HG02678 (cell line): ENCODE measurements at regions not wholly inside any gene's neighbourhood (a gene's known extent, or its start where the extent isn't known, plus 50 kb on each side); places are given as distances from the start of the nearest gene placed in this dataset.

Experiments used
- ATAC-seq: cut with Tn5 transposase; IDR thresholded peaks from one replicate; pipeline ENCODE4 v1.9.1; 2021; ENCODE audit warnings: mild to moderate bottlenecking, moderate library complexity; ENCODE audit not compliant: unreplicated experiment

DNA sequence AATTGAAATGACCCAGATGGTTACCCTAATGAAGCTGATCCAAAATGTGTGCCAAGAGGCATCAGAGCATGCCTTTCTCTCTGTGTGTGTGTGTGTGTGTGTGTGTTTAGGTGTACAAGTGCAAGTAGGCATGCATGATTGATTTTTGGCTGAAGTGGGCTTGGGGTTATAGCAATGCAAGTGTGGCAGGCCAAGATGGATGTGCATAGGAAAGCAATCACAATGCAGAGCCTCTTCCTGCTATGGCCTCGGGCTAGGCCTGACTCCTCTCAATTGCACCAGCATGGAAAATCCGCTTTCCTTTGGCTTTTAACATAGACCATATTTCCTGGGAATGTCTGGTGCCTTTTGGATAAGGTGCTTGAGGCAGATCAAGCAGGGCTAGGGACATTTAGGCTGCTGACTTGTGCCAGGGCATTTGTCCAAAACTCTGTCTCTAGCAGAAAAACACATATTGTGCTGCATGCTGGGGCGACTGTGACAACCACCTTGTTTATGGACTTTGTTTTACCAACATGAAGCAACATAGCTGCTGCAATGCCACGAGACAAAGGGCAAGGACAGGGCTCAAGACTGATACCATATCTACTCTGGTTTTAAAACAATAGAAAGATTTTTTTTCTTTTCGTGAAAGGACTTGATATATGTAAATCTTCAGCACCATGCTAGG lies 395.7 kb downstream of the RAPGEF2 start:
- no peak for ATAC-seq

DNA sequence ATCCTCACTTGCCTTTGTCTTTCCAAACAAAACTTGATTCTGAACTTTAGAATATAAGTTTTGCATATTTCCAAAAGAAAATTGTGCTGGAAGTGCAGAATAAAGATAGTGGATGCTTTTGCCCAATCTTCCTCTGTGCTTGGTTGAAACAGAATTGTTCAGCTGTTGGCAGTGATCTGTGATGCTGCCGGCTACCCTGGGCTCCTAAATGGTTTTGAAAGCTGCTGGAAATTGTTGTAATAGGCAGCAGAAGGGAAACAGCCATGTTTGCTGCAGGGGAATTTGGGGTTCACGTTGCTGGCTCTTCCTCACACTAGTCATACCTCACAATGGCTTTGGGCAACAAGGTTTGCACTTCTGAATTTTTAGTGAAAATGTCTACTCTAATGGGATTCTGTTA lies 398.0 kb downstream of the RAPGEF2 start:
- ATAC-seq: no peak

DNA sequence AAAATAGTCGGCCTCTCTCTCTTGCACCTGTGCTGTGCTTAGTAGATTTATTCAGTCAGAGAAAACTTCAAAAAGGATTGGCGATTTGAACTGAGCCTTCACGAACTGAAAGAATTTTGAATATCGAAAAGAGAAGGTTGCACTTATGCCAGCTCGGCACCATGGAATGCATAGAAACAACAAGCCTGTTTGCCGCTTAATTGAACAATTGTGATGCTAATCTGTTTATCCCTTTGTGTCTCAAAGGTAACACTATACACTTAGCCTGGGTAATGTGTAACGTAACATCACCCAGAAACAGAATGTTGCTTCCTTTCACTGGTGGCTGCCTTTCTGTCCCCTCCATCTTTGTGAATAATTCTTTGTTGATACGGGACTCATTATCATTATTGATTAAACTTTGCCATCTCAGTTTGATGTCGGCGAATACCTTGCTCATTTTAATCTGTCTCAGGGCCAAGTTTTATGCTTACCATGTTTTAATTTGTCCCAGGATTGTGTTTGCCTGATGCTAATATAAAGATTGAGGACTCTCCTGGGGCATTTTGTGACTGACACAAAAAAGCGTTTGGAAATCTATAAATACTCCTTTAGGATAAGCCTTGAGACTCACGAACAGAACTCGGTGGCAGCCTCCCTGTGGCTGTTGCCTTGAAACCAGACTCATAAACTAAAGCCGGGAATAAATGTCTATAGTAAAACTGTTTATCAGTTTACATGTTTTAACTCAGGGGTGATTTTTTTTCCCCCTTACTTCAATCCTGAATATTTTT lies 400.5 kb downstream of the RAPGEF2 start:
- ATAC-seq: no peak

DNA sequence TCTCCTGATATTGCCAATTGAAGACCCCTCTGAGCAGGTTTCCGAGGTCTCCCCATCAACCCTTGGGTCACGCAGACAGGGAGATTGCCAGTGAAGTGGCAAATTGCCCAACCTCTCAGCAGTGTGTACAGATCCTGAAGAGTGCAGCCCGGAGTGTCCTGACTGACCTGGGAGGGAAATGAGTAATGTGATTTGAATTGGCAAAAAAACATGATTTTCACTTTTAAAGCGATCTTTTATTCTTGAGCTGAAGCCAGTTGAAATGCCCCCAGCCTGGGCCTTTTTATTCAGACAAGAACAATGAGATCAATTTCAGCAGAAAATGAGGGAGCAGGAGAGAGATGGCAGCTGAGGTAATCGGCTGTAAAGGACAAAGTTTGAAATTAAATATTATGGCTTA lies 401.8 kb downstream of the RAPGEF2 start:
- ATAC-seq: no peak

DNA sequence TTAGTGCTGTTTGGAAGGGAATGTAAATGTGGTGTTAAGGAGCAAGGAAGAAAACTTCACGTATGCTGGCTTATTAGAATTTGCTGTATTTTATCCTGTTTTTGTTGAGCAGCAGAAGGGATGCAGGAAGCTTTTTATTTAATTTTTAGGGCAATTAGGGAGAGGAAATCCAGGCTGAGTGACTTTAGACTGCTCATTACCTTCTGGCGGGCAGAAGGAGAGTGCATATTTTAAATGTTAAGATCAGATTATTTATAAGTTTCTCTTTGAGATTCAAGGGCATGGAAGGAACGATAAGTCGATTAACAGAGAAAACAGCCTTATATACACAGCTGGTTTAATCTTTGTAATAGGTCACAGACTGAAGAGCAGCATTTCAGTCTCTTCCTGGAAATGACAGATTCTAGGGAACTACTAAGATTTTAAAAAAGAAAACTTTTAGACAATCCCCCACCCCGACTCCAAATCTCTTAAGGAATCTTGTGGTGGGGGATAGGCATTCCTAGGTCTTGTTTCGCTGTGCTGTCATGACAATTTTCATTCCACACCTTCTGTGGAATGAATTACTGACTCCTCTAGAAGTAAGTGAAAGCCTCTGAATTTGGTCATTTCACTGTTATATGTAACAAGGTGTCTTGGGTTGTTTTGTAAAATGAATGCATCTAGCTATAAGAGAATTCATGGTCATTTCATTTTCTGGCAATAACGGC lies 402.5 kb downstream of the RAPGEF2 start:
- no peak for ATAC-seq

DNA sequence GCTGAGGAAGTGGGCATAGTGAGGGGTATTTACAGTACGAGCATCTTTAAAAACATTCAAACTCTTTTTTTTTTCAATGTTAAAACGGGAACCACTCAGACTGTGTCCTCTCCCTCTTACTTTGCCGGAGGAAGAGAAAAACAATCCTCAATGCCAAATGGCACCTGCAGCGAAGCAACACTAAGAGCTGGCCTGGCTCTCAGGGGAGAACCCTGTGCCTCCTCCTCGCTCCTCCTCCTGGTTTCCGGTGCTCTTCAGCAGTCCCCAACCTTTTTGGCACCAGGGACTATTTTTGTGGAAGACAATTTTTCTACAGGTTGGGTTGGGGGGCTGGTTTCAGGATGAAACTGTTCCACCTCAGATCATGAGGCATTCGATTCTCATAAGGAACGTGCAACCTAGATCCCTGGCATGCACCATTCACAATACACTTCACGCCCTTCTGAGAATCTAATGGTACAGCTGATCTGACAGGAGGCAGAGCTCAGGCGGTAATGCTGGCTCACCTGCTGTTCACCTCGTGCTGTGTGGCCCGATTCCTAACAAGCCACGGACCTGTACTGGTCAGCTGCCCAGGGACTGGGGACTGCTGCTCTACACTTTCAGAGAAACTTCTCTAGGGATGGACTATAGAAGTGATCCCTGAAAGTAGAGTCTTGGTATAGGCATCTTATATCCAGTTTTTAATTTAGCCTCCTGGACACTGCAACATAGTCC lies 404.1 kb downstream of the RAPGEF2 start:
- no peak for ATAC-seq

DNA sequence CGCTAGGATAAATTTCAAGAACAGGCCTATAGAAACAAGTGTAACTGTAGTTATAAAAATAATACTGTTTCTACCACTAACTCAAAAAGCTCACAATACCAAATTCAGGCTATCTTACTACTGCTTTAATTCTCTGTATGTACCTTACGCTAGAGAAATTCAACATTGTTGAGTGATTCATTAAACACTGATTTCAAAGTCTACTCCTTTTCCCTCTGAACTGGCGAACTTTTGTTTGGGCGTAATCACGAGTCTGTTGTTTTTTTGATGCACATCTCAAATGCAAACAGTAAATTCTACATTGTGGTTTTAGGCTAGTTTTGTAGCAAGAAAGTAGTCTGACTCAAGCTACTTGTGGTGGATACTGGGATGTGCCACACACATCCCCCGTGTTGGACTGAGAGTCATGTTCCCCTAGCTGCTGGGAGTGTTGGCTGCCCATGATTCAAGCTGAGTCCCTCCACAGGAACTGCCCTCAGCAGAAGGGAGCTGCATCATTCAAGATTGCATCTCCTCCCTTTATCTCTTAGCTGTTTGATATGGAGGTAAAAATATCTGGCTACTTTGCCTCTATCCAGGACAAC lies 406.1 kb downstream of the RAPGEF2 start:
- ATAC-seq: no peak

DNA sequence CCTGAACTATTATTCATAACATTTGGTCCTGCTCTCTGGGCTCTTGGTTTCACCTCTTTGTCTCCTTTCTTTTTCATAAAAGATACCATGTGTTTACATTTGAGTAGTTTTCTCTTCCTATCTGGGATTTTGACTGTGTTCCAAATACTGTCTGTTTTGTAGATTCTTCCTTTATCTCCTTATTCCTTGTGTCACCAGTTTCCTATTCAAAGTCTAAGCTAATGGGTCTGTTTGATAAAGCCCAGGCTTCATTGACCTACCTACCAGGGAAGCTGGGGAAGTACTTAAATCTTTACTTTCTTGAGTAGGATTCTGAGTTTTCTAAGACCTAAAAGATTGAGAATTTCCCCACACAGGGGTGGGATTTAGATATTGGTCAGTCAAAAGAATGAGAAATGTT lies 409.5 kb downstream of the RAPGEF2 start:
- no peak for ATAC-seq

DNA sequence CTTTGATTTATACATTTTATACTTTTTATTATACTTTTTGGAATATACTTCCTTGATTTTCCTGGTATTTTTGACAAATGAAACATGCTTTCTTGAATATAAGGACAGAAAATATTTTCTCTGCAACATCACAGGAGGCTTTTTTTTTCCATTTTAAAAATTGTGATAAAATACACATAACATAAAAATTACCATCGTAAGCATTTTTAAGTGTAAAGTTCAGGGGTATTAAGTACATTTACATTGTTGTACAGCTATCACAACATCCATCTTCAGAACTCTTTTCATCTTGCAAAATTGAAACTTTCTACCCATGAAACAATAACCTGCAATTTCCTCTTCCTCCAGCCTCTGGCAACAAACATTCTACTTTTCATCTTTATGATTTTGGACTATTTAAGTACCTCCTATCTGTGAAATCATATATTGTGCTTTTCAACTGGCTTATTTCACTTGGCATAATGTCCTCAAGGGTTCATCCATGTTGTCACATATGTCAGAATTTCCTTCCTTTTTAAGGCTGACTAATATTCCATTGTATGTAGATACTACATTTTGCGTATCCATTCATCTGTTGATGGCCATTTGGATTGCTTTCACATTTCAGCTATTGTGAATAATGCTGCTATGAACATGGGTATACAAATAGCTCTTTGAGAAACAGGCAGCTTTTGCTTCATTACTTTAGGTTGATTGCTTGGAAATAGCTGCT lies 412.6 kb downstream of the RAPGEF2 start:
- ATAC-seq: no peak

DNA sequence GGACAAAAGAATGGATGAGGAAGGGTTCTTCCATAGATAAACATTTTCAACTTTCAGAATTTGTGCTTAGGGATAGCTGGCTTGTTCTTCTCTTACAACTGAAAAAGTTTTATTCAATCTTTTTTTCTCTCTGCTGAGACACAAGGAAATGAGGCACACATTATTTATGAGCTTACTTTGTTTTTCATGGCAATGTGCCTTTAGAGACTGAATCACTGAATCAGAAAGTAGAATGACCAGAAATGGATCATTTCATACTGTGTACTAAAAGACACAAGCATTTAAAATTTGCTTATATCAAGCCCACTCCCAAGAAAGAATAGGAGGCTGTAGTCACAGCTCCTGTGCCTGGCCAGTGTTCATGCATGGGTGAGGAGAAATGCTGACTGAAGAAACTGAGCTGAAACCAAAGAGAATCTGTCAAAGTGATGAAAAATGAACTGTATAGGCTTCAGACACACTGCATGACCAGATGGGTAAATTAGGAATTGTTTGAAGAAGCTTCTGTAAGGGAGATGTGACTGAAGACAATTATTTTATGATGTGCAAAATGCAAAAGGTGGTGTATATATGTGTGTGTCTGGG lies 413.8 kb downstream of the RAPGEF2 start:
- no peak for ATAC-seq

DNA sequence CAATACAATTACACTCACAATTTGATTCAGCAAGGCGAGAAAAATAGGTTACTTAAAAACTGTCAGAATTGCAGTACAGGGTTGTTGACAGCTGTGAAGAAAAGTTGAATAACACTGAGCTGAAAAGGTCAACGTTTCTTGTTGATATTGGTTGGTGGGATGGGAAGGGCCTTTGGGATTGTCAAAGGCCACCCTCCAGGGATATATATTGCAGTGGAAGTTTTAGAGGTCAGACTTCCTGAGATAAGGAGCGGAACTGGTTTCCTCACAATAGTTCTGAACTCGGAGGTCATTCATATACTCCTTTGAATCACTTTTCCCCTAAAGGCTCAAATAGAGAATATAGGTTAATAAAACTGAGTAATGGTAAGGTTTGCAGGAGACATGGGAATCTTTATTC lies 417.2 kb downstream of the RAPGEF2 start:
- no peak for ATAC-seq

DNA sequence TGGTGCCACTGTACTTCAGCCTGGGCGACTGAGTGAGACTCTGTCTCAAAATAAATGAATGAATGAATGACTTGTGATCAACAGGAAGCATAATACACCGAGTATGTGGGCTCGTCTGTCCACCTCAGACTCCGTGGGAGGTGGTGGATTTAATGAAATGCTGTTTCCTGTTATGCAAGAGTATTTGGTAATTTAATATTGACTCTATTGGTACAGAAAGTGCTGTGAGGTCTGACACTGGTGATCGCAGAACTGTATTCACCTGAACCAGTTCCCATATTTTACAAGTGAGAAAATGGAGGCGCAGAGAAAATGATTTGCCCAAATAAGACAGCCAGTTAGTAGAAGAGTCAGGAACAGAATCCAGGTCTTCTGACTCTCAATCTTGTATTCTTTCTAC lies 423.3 kb downstream of the RAPGEF2 start:
- no peak for ATAC-seq

DNA sequence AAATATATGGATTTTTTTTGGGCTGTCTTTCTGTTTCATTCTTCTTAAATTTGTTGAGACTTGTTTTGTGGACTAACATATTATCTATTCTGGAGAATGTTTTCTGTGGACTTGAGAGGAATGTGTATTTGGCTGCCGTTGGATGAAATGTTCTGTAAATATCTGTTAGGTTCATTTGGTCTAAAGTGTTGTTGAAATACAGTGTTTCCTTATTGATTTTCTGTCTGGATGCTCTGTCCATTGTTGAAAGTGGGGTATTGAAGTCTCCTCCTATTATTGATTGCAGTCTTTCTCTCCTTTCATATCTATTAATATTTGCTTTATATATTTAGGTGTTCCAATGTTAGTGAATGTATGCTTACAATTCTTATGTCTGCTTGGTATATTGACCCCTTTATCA lies 431.8 kb downstream of the RAPGEF2 start:
- ATAC-seq: no peak

DNA sequence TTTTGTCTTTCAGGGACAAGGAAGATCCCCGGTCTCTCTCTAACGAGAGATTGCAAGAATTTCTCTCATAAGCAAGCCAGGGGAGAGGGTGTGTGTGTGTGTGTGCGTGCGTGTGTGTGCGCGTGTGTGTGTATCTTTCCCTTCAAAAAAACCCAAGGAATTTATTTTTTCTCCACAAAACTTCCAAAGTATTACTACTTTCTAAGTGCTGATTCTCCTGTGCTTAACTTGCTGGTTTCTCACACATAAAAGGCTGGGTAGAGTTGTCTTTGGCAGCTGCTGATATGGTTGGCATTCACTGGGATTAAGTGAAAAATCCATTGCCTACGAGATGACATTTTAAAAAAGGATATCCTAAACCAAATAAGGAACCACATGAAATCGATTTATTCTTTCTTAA lies 435.7 kb downstream of the RAPGEF2 start:
- ATAC-seq: no peak

DNA sequence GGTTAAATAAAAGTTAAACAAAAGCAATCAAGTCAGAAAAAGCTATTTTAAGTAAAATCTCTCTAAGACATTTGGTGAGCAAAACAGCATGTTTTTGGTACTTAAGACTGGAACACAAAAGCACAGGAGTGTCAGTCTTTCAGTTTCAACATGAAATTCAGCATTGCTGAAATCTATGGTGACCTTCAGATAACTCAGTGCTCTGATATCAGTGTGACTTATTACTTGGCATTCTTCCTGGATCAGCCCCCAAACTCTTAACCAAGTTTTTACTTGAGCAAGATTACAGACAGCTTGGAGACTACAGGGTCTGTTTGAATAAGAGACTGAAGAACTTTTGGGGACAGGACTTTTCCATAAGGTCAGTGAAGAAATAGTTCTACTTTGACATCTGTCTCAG lies 437.2 kb downstream of the RAPGEF2 start:
- no peak for ATAC-seq

DNA sequence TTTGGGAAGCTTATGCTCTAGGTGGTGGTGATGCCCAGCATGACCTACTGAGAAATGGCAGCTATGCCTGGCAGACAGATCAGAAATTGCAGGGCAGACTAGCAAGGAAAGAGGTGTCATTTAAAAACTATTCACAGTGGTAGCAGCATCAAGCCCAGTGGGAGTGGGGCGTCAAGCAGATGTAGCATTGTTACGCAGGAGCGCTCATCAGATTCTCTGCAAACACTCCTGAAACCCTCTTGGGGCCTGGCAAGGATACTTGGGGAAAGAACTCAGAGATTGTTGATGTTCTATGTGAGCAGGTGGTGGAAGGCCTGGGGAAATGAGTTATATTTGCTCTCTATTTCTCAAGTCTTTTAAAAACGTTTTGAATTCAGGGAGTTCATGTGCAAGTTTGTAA lies 437.6 kb downstream of the RAPGEF2 start:
- ATAC-seq: no peak

DNA sequence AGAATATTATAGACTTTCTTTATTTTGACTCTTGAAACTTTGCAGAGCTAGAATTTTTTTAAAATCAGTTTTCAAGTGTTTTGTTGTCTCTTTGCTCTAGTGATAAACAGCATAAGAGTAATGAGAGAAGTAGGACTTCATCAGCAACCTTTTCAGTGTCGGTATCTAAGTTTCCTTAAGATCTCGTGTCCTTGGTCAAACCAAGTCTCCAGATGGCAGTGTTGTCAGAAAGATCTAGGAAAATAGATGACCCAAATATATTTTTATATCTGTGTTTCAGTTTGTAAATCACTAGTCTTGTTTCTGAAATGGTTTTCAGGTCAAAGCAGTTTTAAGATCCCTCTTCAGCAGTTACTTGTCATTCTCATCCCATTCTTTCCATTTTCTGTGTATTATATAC lies 438.3 kb downstream of the RAPGEF2 start:
- no peak for ATAC-seq

DNA sequence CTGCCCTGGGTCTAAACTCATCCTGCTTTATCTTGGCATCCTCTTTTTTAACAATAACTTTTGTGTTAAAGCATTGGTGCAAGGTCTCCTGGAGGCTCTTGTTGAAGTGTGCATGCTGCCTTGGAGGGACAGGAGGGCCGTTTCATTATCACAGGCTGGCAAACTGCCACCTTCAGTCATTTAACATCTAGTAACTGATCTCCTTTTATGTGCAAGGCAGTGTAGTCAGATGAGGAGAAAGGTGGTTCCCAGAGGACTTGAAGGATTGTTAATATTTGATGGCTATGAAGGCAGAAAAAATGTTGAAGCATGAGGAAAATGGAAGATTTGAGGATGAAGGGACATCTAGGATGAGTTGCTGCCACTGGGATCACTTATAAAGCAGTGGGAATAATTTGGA lies 439.4 kb downstream of the RAPGEF2 start:
- ATAC-seq: no peak

DNA sequence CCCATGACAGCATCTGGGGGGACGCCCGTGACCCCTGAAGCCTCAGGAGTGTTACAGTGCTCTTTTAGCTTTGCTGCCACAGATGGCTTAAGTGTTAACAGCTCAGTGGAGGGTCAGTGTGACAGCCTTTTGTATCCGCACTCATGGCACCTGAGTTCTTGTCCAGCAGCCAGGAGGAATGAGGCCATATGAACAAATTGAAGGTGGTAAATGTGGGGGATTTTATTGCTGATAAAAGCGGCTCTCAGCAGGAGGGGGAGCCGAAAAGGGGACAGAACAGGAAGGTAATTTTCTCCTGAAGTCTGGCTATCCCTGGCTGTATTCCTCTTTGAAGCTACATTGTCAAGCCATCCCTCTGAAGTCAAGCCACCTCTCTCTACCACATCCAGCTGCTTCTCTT lies 441.0 kb downstream of the RAPGEF2 start:
- ATAC-seq: no peak

DNA sequence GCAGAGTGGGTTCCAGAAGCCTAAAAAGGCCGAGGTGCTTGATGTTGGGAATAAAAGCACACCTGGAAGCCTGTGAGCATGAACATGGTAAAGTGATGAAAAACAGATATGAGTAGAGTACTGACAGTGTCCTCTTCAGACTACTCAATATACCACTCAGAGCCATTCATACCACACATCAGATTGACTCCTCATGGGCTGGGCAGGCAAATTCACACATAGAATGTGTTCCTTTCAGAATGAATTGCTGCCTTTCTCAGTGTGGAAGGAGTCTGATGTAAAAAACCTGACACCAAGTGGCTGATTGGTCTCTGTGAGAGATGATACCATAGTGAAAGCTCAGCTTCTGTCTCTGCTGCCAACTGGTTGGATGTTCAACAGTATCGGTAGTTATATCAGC lies 442.7 kb downstream of the RAPGEF2 start:
- ATAC-seq: no peak
